GM23248 (cell line): ENCODE measurements at regions not wholly inside any gene's neighbourhood (a gene's known extent, or its start where the extent isn't known, plus 50 kb on each side); places are given as distances from the start of the nearest gene placed in this dataset.

Experiments
- EZH2 ChIP-seq: fragments of 200-600 bp; sonication (generic); IDR thresholded peaks from 2 replicates; pipeline ENCODE4 v1.6.1; 2018; ENCODE audit warnings: antibody characterized with exemption, mild to moderate bottlenecking; ENCODE audit not compliant: insufficient read depth, poor library complexity, severe bottlenecking
- EZH2phosphoT487 ChIP-seq: fragments of 200-600 bp; sonication (generic); IDR thresholded peaks from 2 replicates; pipeline ENCODE4 v1.6.1; 2018; ENCODE audit warnings: antibody characterized with exemption, moderate library complexity, mild to moderate bottlenecking, low read depth; ENCODE audit not compliant: insufficient read depth

GRCh38 chr6:68197356-68197755, 437.7 kb upstream of the ADGRB3 start:
- TF ChIP-seq EZH2 (no peak), EZH2phosphoT487 (no peak)
